K562 (cell line): ENCODE measurements at regions not wholly inside any gene's neighbourhood (a gene's known extent, or its start where the extent isn't known, plus 50 kb on each side); places are given as distances from the start of the nearest gene placed in this dataset.

Experiments
- ATAC-seq: fragments of 200-7000 bp; cut with Tn5 transposase; 3 replicates; pipeline ENCODE4 v1.9.1; 2020; ENCODE audit warnings: moderate library complexity
- BruUV-seq: library from RNA; stranded (reverse); fragments of 400-500 nt; replicated peaks from 2 replicates; lab custom pipeline; 2021; lab: Mats Ljungman, UMichigan
- CTCF ChIA-PET: fragments of 300-600 bp; formaldehyde crosslinking; extraction: SDS; loops from one replicate; lab custom pipeline; 2021; ENCODE audit warnings: low intra/inter-chr PET ratio; lab: Yijun Ruan, JAX
- POLR2A ChIA-PET: fragments of 300-600, 350-650 bp; sonication (Branson Sonifier 250); formaldehyde crosslinking; extraction: SDS; loops from one replicate; lab custom pipeline; 2021; ENCODE audit warnings: antibody characterized with exemption, inconsistent platforms; lab: Yijun Ruan, JAX
- DNase-seq, 4 experiments: peaks; one replicate each; pipeline versions ENCODE4 v3.0.0 to v3.0.0-alpha.2; 2011 to 2018; ENCODE audit warnings: low spot score in 3 of 4, mixed read lengths in 3 of 4; ENCODE audit errors: extremely low read depth in 1 of 4
- FAIRE-seq: peaks from 2 replicates; lab custom pipeline; 2011; peaks lifted over from hg19 to GRCh38; lab: Jason Lieb, UNC
- H2AFZ ChIP-seq: 2 replicates; pipeline ENCODE4 v1.6.0; 2011; ENCODE audit warnings: low read depth, low read length, control low read depth, inconsistent platforms
- H3K27ac ChIP-seq: fragments of 200-600 bp; 3 replicates; pipeline ENCODE4 v1.8.0; 2011; ENCODE audit warnings: low read depth, mild to moderate bottlenecking, control low read depth, inconsistent platforms, low read length, moderate library complexity, mixed read lengths; ENCODE audit errors: extremely low read depth
- H3K27me3 ChIP-seq, 2 experiments: fragments of 300-600 bp in 1 of 2; 2 replicates in 1 of 2; 3 replicates in 1 of 2; pipeline versions ENCODE4 v1.6.0 to v1.8.0; 2011; ENCODE audit warnings: inconsistent platforms in 2 of 2, low read length in 2 of 2, mild to moderate bottlenecking in 1 of 2, mixed read lengths in 1 of 2, moderate library complexity in 1 of 2; ENCODE audit not compliant: control insufficient read depth in 2 of 2, insufficient read depth in 2 of 2
- H3K36me3 ChIP-seq: fragments of 300-600 bp; 3 replicates; pipeline ENCODE4 v1.8.0; 2011; ENCODE audit warnings: mild to moderate bottlenecking, low read length, inconsistent platforms; ENCODE audit not compliant: control insufficient read depth, insufficient read depth
- H3K4me1 ChIP-seq, 2 experiments: fragments of 200-600 bp in 1 of 2; replicated peaks in 1 of 2; 2 replicates in 1 of 2; 3 replicates in 1 of 2; pipeline versions ENCODE4 v1.5.1 to v1.8.0; 2011; ENCODE audit warnings: inconsistent platforms in 2 of 2, low read length in 2 of 2, mild to moderate bottlenecking in 1 of 2, mixed read lengths in 1 of 2, moderate library complexity in 1 of 2; ENCODE audit not compliant: control insufficient read depth in 2 of 2, insufficient read depth in 2 of 2
- H3K4me2 ChIP-seq: 2 replicates; pipeline ENCODE4 v1.6.1; 2011; ENCODE audit warnings: low read length, control low read depth, inconsistent platforms, mixed read lengths; ENCODE audit not compliant: insufficient read depth
- H3K4me3 ChIP-seq: fragments of 200-600 bp; sonication (generic), shearing (Covaris generic); 2 replicates; pipeline ENCODE4 v1.5.1; 2016; ENCODE audit warnings: control low read depth, inconsistent platforms
- H3K79me2 ChIP-seq: fragments of 200-600 bp; 3 replicates; pipeline ENCODE4 v1.8.0; 2011; ENCODE audit warnings: low read length, inconsistent platforms; ENCODE audit not compliant: control insufficient read depth, insufficient read depth
- H3K9ac ChIP-seq, 2 experiments: 2 replicates each; pipeline versions ENCODE4 v1.6.0 to v1.6.1; 2011; ENCODE audit warnings: low read depth in 2 of 2, low read length in 2 of 2, control low read depth in 1 of 2, inconsistent platforms in 1 of 2, mild to moderate bottlenecking in 1 of 2, mixed read lengths in 1 of 2; ENCODE audit not compliant: insufficient read depth in 1 of 2
- H3K9me1 ChIP-seq: one replicate; pipeline ENCODE4 v1.6.0; 2011; ENCODE audit warnings: inconsistent platforms, mild to moderate bottlenecking, low read length, moderate library complexity; ENCODE audit not compliant: control insufficient read depth, insufficient read depth
- H3K9me3 ChIP-seq: replicated peaks from 2 replicates; pipeline ENCODE4 v1.5.1; 2011; ENCODE audit warnings: low read depth, low read length, inconsistent platforms; ENCODE audit not compliant: control insufficient read depth, insufficient read depth
- H4K20me1 ChIP-seq: replicated peaks from 2 replicates; pipeline ENCODE4 v1.6.1; 2011; ENCODE audit warnings: low read length, inconsistent platforms, mixed read lengths; ENCODE audit not compliant: control insufficient read depth, insufficient read depth
- ATF4 ChIP-seq: fragments of 450-650 bp; formaldehyde crosslinking; IDR thresholded peaks from 2 replicates; pipeline ENCODE4 v1.4.0; 2022; ENCODE audit warnings: mild to moderate bottlenecking, moderate library complexity
- GTF2A2 ChIP-seq: IDR thresholded peaks from 2 replicates; pipeline ENCODE4 v1.6.1; 2016; ENCODE audit warnings: mild to moderate bottlenecking, missing genetic modification characterization, missing compliant biosample characterization
- HES1 ChIP-seq: fragments of 450-650 bp; IDR thresholded peaks from 2 replicates; pipeline ENCODE4 v1.6.1; 2016; ENCODE audit warnings: low read depth, mild to moderate bottlenecking, moderate library complexity
- HMBOX1 ChIP-seq: sonication (generic); IDR thresholded peaks from 2 replicates; pipeline ENCODE4 v1.6.1; 2016
- HMGN3 ChIP-seq: IDR thresholded peaks from 2 replicates; pipeline ENCODE4 v1.6.1; 2011; ENCODE audit warnings: borderline replicate concordance, low read depth, mild to moderate bottlenecking, mixed read lengths, low read length; ENCODE audit not compliant: insufficient read length; ENCODE audit errors: extremely low read depth
- SNRNP70 ChIP-seq: fragments of 200-400 bp; formaldehyde crosslinking; optimal IDR thresholded peaks from 2 replicates; pipeline ENCODE3; 2017; ENCODE audit warnings: low read depth, low read length
- TFAM ChIP-seq: fragments of 250-450 bp; sonication (Bioruptor Pico); conservative IDR thresholded peaks from 2 replicates; pipeline ENCODE4 v1.5.0; 2021; ENCODE audit warnings: mild to moderate bottlenecking, moderate library complexity
- ZNF174 ChIP-seq: fragments of 250-450 bp; sonication (Bioruptor Pico); IDR thresholded peaks from 2 replicates; pipeline ENCODE4 v1.4.0; 2020; ENCODE audit warnings: mild to moderate bottlenecking
- ZNF764 ChIP-seq: fragments of 250-450 bp; sonication (Bioruptor Pico); IDR thresholded peaks from 2 replicates; pipeline ENCODE4 v1.4.0; 2020; ENCODE audit warnings: low read depth, mild to moderate bottlenecking, moderate library complexity
- ZSCAN29 ChIP-seq: fragments of 450-650 bp; IDR thresholded peaks from 2 replicates; pipeline ENCODE4 v1.6.1; 2017
- WGBS: fragments of 100-300 bp; shearing (Covaris generic); methylation state at CpG from one replicate; pipeline ENCODE4 v1.1.6; 2016; ENCODE audit warnings: low coverage, mixed read lengths; ENCODE audit not compliant: insufficient coverage; ENCODE audit errors: missing lambda C conversion rate; 5-methylcytosine and 5-hydroxymethylcytosine counted together
- in situ Hi-C: fragments of 300-500 bp; cut with MboI; formaldehyde crosslinking; loops from 4 replicates; pipeline ENCODE4 v1.15.0; 2018; ENCODE audit warnings: inconsistent platforms, mixed read lengths
- intact Hi-C: fragments of 100-400 bp; cut with micrococcal nuclease; formaldehyde crosslinking; loops from 2 replicates; pipeline ENCODE4 v1.14.2; 2022
- TF ChIP-seq, protein P1 (sequence below): fragments of 250-450 bp; sonication (Bioruptor Pico); IDR thresholded peaks from 2 replicates; pipeline ENCODE4 v1.9.0; 2021; ENCODE audit warnings: mild to moderate bottlenecking

- in situ Hi-C loops, result no loop called here
- Histone ChIP-seq H3K27ac (no peak overlapping the region), H3K79me2 (no peaks in the 10 kb centered on the region), H3K36me3 (no peaks in the 10 kb centered on the region), H3K9me1 (no peaks in the 10 kb centered on the region), H2AFZ (no peak overlapping the region), H3K4me2 (no peak overlapping the region), H3K9me3 (no peaks in the 10 kb centered on the region), H4K20me1 (no peaks in the 10 kb centered on the region), H3K4me3 (no peak overlapping the region), H3K27me3 (peaks cover 0 to 9% of the 10 kb centered on the region in 2 experiments; a peak in 3 of 5 replicates), H3K9ac (no peak overlapping the region), H3K4me1 (peaks cover 0 to 3% of the 10 kb centered on the region in 2 experiments; a peak in 1 of 5 replicates)
- ChIA-PET CTCF (no interaction called here), POLR2A (no interaction called here)
- FAIRE-seq (no peak), DNase-seq (no peak), ATAC-seq (no peak)
- intact Hi-C loops, result no loop called here
- WGBS, result 0% methylated on average over 1 of the region's 1 CpG
- BruUV-seq, result no TSS peak
- TF ChIP-seq, protein P1, sequence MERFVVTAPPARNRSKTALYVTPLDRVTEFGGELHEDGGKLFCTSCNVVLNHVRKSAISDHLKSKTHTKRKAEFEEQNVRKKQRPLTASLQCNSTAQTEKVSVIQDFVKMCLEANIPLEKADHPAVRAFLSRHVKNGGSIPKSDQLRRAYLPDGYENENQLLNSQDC (CRISPR knock-in tag), result no peak
- TF ChIP-seq ATF4 (CRISPR knock-in tag), result no peak
Observed at GRCh38 chr3:182323126-182323700, 470.1 kb upstream of the ATP11B start.

- CTCF ChIA-PET, result no interaction called here
- WGBS, result 8% methylated on average over 1 of the region's 1 CpG
- intact Hi-C loops, result no loop called here
Observed at GRCh38 chr3:182323898-182324297, 469.4 kb upstream of the ATP11B start.

More at GRCh38 chr3:182323898-182324297, 469.4 kb upstream of the ATP11B start:
- FAIRE-seq (no peak), DNase-seq (no peak), ATAC-seq (no peak)
- no TSS peak for BruUV-seq
- POLR2A ChIA-PET, result no interaction called here
- Histone ChIP-seq H2AFZ (no peak overlapping the region), H3K9ac (no peak overlapping the region), H3K4me2 (no peak overlapping the region), H3K9me1 (no peaks in the 10 kb centered on the region), H3K27ac (no peak overlapping the region), H4K20me1 (no peaks in the 10 kb centered on the region), H3K36me3 (no peaks in the 10 kb centered on the region), H3K79me2 (no peaks in the 10 kb centered on the region), H3K4me3 (no peak overlapping the region), H3K4me1 (peaks cover 0 to 3% of the 10 kb centered on the region in 2 experiments; a peak in 1 of 5 replicates), H3K9me3 (no peaks in the 10 kb centered on the region), H3K27me3 (peaks cover 0 to 9% of the 10 kb centered on the region in 2 experiments; a peak in 3 of 5 replicates)
- TF ChIP-seq GTF2A2 (no peak), HMGN3 (no peak), TFAM (CRISPR knock-in tag) (no peak), HES1 (no peak), SNRNP70 (no peak), ZNF764 (CRISPR knock-in tag) (no peak), ZNF174 (no peak), HMBOX1 (no peak), ZSCAN29 (no peak)
- in situ Hi-C loops, result no loop called here
